Progenitor cell of endocrine pancreas (in vitro differentiated cells): ENCODE measurements at regions not wholly inside any gene's neighbourhood (a gene's known extent, or its start where the extent isn't known, plus 50 kb on each side); places are given as distances from the start of the nearest gene placed in this dataset.

Source experiments
- DNase-seq: peaks from one replicate; pipeline ENCODE4 v3.0.0; 2021; ENCODE audit warnings: low spot score; ENCODE audit not compliant: unreplicated experiment
- H3K27ac Mint-ChIP-seq: 2 replicates; pipeline ENCODE4 v1.8.0; 2021; ENCODE audit warnings: mild to moderate bottlenecking, moderate library complexity, mixed read lengths
- H3K27me3 Mint-ChIP-seq: 2 replicates; pipeline ENCODE4 v1.8.0; 2021; ENCODE audit warnings: mixed read lengths
- H3K36me3 Mint-ChIP-seq: 2 replicates; pipeline ENCODE4 v1.8.0; 2022; ENCODE audit warnings: mixed read lengths; ENCODE audit not compliant: insufficient read depth
- H3K4me1 Mint-ChIP-seq: 2 replicates; pipeline ENCODE4 v1.8.0; 2021; ENCODE audit warnings: low read depth, mixed read lengths
- H3K4me3 Mint-ChIP-seq: 2 replicates; pipeline ENCODE4 v1.8.0; 2021; ENCODE audit warnings: low read depth, mild to moderate bottlenecking, moderate library complexity, mixed read lengths
- H3K9me3 Mint-ChIP-seq: 2 replicates; pipeline ENCODE4 v1.8.0; 2021; ENCODE audit warnings: low read depth, mixed read lengths
- CTCF ChIP-seq: fragments of 200-600 bp; sonication (generic); IDR thresholded peaks from one replicate; pipeline ENCODE4 v1.5.0; 2021; ENCODE audit warnings: antibody characterized with exemption, mild to moderate bottlenecking; ENCODE audit not compliant: unreplicated experiment

- Mint-ChIP-seq H3K4me1 (no peaks in the 10 kb centered on the region), H3K4me3 (no peak overlapping the region)
These were observed 571.8 kb downstream of the EPHB1 start for GRCh38 chr3:135366816-135367215.

GRCh38 chr3:135368316-135368715, 573.3 kb downstream of the EPHB1 start:
- Mint-ChIP-seq H3K4me1 (no peaks in the 10 kb centered on the region), H3K27me3 (no peaks in the 10 kb centered on the region), H3K4me3 (no peak overlapping the region), H3K36me3 (no peaks in the 10 kb centered on the region), H3K9me3 (no peaks in the 10 kb centered on the region), H3K27ac (no peak overlapping the region)
- DNase-seq: no peak
- TF ChIP-seq CTCF: no peak

More at GRCh38 chr3:135366816-135367215, 571.8 kb downstream of the EPHB1 start:
- no peaks in the 10 kb centered on the region for H3K27me3 Mint-ChIP-seq
- H3K9me3 Mint-ChIP-seq: no peaks in the 10 kb centered on the region
- no peaks in the 10 kb centered on the region for H3K36me3 Mint-ChIP-seq
- no peak overlapping the region for H3K27ac Mint-ChIP-seq
- DNase-seq: no peak
- TF ChIP-seq CTCF: no peak

GRCh38 chr3:135368781-135369180, 573.7 kb downstream of the EPHB1 start:
- Mint-ChIP-seq H3K27me3 (no peaks in the 10 kb centered on the region), H3K4me1 (no peaks in the 10 kb centered on the region), H3K4me3 (no peak overlapping the region), H3K9me3 (no peaks in the 10 kb centered on the region), H3K36me3 (no peaks in the 10 kb centered on the region), H3K27ac (no peak overlapping the region)
- DNase-seq: no peak
- no peak for TF ChIP-seq CTCF

GRCh38 chr3:135374571-135374970, 579.5 kb downstream of the EPHB1 start:
- no peak for DNase-seq
- no peak overlapping the region for H3K27ac Mint-ChIP-seq
- H3K4me3 Mint-ChIP-seq: no peak overlapping the region
- H3K4me1 Mint-ChIP-seq: no peaks in the 10 kb centered on the region
- peaks cover 2% of the 10 kb centered on the region for H3K36me3 Mint-ChIP-seq
- TF ChIP-seq CTCF: no peak
- H3K27me3 Mint-ChIP-seq: no peaks in the 10 kb centered on the region
- H3K9me3 Mint-ChIP-seq: no peaks in the 10 kb centered on the region

- Mint-ChIP-seq H3K4me3 (no peak overlapping the region), H3K36me3 (peaks cover 2% of the 10 kb centered on the region), H3K27me3 (no peaks in the 10 kb centered on the region), H3K4me1 (peaks cover 3% of the 10 kb centered on the region), H3K27ac (no peak overlapping the region), H3K9me3 (no peaks in the 10 kb centered on the region)
- no peak for TF ChIP-seq CTCF
- no peak for DNase-seq
These were observed 583.3 kb upstream of the PPP2R3A start for GRCh38 chr3:135382188-135382587.
